GM15510 (cell line): ENCODE measurements at regions not wholly inside any gene's neighbourhood (a gene's known extent, or its start where the extent isn't known, plus 50 kb on each side); places are given as distances from the start of the nearest gene placed in this dataset.

Experiments
- POLR2A ChIP-seq: IDR thresholded peaks from 3 replicates; pipeline ENCODE4 v1.6.1; 2011; ENCODE audit warnings: borderline replicate concordance; ENCODE audit not compliant: insufficient read length; ENCODE audit errors: extremely low read depth

DNA sequence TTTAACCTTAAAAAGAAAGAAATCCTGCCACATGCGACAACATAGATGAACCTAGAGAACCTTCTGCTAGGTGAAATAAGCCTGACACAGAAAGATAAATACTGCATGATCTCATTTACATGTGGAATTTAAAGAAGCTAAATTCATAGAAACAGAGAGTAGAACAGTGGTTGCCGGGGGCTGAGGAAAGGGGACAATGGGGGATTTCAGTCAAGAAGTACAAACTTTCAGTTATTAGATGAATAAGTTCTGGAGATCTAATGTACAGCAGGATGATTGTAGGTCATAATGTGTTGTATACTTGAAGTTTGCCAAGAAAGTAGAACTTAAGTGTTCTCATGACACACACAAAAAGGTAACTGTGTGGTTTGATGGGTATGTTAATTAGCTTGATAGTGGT is 204.3 kb upstream of the PRSS16 start:
- TF ChIP-seq POLR2A: no peak

DNA sequence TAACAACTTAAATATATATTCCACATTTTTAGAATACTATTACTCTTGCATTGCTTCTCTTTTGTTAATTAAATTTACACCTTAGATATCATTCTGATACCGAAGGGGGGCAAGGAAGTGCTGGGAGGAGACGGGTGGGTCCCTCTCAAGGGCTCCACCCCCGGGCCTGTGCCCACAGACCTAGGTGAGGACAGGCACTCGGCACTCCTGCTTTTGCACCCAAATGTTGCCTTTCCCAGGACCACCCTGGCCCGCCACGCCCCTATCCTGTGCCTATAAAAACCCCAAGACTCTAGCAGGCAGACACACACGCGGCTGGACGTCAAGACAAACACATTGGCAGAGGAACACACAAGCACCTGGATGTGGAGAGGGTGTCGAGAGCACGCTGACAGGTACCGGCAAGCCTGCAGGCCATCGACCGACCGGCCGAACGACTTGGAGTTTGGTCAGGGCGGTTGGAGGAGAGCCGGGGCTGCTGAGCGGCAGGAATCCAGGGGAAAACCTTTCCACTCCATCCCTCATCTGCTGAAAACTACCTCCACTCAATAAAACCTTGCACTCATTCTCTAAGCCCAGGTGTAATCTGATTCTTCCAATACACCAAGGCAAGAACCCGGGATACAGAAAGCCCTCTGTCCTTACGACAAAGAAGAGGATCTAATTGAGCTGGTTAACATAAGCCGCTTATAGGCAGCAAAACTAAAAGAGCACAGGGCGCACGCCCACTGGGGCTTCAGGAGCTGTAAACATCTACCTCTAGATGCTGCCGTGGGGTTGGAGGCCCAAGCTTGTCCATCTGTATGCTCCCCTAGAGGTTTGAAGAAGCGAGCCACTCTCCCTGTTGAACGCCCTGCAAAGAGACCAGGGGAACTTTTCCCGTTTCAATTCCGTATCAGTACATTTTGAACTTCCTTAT is 197.4 kb upstream of the PRSS16 start:
- TF ChIP-seq POLR2A: no peak

DNA sequence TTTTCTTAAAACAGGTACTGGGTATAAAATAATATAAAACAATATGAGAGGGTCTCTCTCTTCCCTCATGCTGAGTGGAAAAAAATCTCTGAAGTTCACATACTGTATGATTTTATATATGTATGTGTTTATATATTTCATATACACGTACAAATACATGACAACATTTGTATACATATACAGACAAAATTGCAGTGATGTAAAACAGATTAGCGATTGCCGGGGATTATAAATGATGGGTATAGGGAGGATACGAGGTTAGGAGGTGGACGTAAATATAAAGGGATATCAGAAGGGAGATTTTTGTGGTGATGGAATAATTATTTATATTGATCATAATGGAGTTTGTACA is 194.8 kb upstream of the PRSS16 start:
- no peak for TF ChIP-seq POLR2A

DNA sequence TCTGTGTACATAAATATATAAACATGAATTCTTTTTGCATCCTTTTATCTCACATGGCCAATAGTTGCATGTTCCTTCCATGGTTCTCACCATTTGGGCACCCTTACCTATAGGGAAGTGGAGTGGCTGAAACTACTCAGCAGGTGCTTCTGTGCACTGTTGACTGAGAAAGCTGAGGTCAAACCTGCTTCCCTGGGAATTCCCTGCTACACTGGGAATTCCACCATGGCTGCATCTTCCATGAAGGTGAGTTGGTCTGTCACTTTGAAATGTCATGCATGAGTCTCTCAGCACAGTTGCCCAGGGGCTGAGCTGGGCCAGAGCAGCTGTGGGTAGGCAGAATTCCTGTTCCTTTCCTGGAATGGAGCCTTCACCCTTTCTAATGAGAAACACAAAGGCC is 193.8 kb upstream of the PRSS16 start:
- TF ChIP-seq POLR2A: no peak

DNA sequence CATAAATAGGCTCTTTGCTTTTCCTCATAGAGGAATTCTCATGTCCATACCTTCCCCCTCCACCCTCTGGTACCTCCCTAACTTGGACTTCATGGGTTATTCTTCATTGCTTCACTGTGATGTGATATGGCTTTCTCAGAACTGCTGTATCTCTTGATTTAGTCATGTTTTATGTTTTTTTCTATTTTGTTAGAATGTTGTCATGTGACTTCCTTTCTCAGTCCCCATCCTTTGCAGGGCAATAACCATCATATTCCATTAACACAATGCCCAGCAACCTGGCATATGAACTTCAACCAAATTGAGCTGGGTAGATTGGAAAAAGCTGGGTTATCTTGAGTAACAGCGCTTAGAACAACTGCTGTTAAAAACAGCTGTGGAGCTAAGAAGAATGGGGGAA is 190.9 kb upstream of the PRSS16 start:
- no peak for TF ChIP-seq POLR2A

DNA sequence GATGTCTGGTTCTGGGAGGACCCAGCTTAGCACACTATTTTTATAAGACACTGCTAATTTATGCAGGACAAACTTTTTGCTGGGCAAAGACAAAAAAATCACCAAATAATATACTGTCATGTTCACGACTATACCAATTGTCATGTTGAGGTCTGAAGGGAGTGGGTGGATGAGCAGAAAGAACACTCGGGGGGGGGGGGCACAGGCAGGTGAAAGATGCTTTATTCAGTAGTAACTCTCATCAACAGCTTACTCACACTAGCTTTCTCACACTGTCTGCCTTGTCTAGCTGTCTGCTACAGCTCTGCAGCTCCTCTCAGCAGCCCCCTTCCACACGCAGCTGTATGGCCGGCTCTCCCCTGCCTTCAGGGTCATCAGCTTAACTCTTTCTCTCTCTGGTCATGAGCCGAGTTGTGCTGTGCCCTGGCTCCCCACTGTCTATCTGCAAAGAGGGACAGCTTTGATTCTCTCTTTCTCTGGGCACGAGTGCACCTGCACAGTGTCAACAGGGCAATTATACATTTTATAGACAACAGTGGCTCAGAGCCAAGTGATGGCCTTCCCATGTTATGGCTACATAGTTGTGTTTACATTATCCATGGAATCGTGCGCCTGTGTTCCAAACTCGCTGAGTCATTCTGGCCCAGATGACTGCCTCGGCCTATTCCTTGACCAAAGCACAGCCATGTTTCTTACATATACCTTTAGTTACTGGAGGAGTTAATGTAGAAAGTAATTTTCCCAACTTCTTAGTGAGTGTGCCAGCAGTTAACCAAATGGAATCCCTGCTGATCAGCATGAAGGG is 187.7 kb upstream of the PRSS16 start:
- TF ChIP-seq POLR2A: no peak

DNA sequence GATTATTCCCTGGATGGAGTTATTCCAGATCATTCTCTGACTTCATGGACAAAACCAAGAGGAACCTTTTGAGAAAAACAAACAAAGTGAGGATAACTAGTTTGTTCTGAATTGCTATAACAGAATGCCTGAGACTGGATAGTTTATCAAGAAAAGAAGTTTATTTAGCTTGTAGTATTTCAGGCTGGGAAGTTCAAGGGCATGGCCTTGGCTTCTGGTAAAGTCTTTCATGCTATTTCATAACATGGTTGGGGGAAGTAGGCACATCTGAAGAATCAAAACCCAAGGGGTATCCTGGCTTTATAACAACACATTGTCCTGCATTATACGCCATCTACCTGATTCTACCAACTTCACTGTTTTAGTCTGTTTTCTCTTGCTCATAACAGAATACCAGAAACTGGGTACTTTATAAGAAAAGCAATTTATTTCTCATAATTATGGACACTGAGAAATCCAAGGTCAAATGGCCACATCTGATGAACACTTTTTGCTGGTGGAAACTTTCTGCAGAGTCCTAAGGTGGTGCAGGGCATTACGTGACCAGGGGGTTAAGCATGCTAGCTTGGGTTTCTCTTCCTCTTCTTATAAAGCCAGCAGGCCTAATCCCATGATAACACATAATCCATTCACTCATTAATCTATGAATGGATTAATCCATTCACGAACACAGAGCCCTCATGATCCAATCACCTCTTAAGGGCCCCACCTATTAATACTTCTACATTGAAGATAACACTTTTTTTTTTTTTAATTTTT is 186.1 kb upstream of the PRSS16 start:
- no peak for TF ChIP-seq POLR2A

DNA sequence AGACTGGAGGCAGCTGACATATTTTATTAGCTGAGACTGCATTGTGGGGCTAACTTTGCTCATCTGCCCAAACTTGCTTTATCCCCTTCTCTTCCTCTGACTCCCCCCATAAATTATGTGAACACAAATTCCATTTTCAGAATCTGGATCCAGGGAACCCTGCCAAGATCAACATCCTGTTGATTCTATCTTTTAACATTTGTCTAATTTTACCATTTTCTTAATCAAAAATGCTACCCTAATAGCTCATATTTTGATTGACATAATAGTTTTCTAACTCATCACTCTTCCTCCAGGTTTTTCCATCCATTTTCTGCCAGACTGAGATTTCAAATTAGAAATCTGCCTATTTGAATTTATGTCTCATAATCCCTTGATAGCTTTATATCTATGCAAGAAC is 184.7 kb upstream of the PRSS16 start:
- TF ChIP-seq POLR2A: no peak

DNA sequence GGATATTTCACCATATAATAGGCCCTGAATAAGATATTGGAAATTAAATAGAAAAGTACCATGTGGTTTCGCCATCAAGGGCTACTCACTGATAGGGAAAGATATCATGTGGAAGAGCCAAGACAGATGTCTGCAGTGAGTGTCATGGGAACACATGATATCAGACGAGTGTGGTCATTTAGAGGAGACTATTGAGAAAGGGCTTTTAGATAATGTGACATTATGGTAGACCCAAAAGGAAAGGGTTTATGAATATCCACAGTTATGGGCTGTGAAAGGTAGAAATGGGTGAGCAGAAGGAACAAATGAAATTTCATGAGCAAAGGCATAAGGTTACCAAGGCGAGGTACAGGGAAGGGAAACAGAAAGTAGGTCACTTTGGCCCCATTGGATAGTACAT is 182.3 kb upstream of the PRSS16 start:
- TF ChIP-seq POLR2A: no peak

DNA sequence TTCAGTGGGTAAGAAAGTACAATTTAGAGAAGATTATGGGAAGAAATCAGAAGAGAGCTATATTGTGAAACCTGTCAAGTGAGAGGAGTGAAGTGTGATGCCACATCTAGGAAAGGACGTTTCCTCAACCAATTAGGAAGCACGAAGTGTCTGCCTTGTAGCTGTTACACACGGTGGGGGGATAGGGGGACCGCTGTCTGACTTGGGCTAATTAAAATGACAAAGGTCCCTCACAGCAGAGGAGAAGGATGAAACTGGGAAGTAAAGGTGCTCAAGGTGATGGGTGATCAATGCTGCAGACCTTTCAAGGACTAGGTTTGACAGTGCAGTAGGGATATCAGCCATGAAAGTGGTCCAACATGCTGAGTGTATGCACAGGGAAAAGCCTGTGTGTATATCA is 181.1 kb upstream of the PRSS16 start:
- TF ChIP-seq POLR2A: no peak

DNA sequence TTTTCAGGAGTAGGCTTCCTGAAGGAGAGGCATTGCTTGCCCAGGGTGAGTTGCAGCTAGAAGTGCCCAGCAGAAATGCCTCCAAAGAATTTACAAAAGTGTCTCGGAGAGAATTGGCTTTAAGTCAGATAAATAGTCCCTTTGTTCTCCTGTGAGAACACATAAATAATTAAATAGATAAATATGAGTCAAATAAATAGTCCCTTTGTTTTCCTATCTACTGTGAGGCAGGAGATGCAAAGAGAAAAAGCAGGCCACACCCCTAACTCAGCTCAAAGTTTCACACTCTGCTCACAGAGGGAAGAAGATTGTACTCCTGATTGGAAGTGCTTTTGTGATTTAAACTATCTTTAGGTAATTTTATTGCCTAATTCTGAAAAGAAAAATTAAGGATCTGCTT is 180.7 kb upstream of the PRSS16 start:
- TF ChIP-seq POLR2A: no peak

DNA sequence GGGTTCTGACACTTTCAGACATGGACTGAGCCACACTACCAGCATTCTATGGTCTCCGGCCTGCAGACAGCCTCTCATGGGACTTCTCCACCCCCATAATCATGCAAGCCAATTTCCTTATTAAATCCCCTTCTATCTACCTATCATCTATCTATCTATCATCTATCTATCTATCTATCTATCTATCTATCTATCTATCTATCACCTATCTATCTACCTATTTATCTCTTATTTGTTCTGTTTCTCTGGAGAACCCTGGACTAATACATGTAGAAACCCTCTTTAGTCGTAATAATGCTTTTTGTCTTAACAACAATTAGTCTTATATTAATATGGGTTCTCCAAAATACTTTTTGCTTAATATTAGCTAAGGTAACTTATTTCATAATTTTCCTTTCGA is 174.1 kb upstream of the PRSS16 start:
- no peak for TF ChIP-seq POLR2A

DNA sequence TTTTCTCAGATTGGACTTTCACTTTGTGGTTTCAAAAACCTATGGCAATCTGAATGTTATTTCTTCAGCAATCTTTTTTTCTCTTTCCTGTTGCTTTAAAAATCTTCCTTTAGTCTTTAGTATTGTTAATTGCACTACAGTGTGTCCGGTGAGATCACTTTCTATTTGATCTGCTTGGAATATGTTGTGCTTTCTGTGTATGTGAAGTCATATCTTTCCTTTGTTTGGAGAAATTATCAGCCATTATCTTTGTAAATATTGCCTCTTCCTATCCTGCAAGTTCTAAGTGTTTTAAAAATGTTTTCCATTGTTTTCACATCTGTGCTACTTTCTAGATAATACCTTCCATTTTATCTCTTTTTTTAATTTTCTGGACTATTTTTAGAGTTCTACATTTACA is 171.4 kb upstream of the PRSS16 start:
- no peak for TF ChIP-seq POLR2A

DNA sequence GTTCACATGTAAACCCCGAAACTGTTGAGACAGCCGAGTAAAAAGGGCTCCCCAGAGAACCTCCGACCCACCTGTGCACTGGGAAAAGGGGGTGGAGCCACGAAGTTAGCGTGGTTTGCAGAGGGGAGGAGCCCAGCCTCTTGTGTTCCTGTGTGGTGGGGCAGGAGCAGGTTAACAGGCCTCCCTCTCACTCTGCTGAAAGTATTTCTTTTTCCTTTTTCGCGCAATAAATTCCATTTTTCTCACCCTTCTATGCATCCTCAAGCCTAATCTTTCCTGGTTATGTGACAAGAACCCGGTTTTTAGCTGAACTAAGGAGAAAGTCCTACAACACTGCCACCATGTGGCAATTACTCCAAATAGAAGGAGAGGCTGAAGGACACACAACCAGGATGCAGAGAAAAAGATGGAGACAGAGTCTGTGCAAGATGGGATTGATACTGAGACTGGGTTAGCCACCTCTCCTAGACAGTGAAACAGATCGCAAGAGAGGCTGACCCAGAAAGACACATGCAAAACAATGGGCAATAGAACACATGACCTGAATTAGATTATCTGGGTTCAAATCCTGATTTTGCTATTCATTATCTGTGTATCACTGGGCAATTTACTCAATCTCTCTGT is 168.7 kb upstream of the PRSS16 start:
- no peak for TF ChIP-seq POLR2A

DNA sequence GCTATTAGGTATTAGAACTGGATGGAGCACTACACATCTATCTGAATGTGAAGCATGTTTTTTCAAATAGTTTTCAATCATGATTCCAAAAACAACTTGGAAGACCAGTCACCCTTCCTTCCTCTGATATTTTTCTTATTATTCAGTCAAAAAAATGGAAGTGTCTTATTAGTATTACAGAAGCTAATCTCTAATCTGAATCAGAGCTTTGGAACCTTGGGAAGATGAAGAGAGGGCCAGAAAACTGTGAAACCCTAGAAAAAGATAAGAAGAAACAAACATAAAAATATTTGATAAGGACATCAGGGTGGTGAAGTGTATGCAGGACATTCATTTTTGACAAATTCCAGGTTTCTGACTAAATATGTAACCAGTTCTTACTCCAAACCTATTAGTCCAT is 166.3 kb upstream of the PRSS16 start:
- no peak for TF ChIP-seq POLR2A
